ENCODE measurements at regions not wholly inside any gene's neighbourhood (a gene's known extent, or its start where the extent isn't known, plus 50 kb on each side); places are given as distances from the start of the nearest gene placed in this dataset.

DNA sequence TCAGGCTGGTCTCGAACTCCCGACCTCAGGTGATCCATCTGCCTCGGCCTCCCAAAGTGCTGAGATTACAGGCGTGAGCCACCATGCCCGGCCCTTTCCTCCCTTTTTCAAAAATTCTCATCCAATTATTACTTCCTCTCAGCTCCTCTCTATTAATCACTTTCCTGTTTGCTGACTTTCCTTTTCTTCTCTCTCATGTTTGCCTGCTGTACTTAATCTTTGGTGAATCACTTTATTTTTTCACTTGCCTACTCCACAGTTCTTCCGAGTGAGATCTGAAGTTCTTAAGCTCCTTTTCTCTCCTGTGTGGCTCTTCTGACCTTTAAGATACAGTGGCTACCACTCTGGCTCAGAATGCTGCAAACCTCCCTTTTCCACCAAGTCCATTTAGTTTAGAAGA lies 126.3 kb upstream of the SERTAD2 start:
- TF ChIP-seq, protein P1, sequence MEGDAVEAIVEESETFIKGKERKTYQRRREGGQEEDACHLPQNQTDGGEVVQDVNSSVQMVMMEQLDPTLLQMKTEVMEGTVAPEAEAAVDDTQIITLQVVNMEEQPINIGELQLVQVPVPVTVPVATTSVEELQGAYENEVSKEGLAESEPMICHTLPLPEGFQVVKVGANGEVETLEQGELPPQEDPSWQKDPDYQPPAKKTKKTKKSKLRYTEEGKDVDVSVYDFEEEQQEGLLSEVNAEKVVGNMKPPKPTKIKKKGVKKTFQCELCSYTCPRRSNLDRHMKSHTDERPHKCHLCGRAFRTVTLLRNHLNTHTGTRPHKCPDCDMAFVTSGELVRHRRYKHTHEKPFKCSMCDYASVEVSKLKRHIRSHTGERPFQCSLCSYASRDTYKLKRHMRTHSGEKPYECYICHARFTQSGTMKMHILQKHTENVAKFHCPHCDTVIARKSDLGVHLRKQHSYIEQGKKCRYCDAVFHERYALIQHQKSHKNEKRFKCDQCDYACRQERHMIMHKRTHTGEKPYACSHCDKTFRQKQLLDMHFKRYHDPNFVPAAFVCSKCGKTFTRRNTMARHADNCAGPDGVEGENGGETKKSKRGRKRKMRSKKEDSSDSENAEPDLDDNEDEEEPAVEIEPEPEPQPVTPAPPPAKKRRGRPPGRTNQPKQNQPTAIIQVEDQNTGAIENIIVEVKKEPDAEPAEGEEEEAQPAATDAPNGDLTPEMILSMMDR (IDR thresholded peaks at IDR 0.05) = no peak
- TF ChIP-seq POLR2A (IDR thresholded peaks at IDR 0.05) = no peak
- H3K36me3 ChIP-seq = no peaks in the 10 kb centered on the region
- H3K9me3 ChIP-seq = no peaks in the 10 kb centered on the region
- H3K27ac ChIP-seq = no peak overlapping the region
- no peak overlapping the region for H3K4me3 ChIP-seq
- no peaks in the 10 kb centered on the region for H3K4me1 ChIP-seq
- no peak for DNase-seq
- intact Hi-C loops (cut with DNase I; ENCODE audit: low total_unique reads) = no loop called here
- no peaks in the 10 kb centered on the region for H3K27me3 ChIP-seq

DNA sequence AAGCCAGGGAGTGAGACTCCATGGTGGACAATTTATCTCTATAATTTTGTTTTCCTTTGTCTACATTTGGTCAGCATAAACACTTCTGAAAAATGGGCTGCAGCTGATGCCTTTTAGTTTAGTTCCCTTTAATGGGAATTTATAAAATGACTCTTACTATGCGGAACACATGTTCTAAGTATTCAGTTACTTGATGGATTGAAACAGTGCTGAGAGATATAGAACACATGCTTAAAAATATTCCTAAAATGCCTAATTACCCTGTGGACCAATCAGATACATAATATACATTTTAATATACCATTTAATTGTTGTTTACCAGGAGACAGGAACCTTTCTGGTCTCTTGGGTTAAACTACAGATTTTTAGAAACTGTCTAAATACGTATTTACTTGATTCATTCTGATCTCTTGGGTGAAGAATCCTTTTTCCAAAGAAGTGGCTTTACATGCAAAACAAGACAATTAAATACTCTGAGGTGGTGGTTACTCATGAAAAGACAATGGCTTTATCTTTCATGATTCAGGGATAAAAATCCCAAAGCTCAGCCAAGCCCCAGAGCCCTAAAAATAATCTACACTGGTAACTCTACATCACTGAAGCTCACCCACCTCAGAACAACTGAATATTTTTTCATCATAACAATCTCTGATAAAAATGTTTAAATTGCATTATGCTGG lies 128.1 kb upstream of the SERTAD2 start:
- H3K4me3 ChIP-seq = no peak overlapping the region
- H3K36me3 ChIP-seq = no peaks in the 10 kb centered on the region
- no peak for DNase-seq
- H3K27me3 ChIP-seq = no peaks in the 10 kb centered on the region
- intact Hi-C loops (cut with DNase I; ENCODE audit: low total_unique reads) = no loop called here
- H3K9me3 ChIP-seq = no peaks in the 10 kb centered on the region
- TF ChIP-seq, protein P1 (IDR thresholded peaks at IDR 0.05) = no peak
- no peak for TF ChIP-seq POLR2A (IDR thresholded peaks at IDR 0.05)
- no peaks in the 10 kb centered on the region for H3K4me1 ChIP-seq
- H3K27ac ChIP-seq = no peak overlapping the region

DNA sequence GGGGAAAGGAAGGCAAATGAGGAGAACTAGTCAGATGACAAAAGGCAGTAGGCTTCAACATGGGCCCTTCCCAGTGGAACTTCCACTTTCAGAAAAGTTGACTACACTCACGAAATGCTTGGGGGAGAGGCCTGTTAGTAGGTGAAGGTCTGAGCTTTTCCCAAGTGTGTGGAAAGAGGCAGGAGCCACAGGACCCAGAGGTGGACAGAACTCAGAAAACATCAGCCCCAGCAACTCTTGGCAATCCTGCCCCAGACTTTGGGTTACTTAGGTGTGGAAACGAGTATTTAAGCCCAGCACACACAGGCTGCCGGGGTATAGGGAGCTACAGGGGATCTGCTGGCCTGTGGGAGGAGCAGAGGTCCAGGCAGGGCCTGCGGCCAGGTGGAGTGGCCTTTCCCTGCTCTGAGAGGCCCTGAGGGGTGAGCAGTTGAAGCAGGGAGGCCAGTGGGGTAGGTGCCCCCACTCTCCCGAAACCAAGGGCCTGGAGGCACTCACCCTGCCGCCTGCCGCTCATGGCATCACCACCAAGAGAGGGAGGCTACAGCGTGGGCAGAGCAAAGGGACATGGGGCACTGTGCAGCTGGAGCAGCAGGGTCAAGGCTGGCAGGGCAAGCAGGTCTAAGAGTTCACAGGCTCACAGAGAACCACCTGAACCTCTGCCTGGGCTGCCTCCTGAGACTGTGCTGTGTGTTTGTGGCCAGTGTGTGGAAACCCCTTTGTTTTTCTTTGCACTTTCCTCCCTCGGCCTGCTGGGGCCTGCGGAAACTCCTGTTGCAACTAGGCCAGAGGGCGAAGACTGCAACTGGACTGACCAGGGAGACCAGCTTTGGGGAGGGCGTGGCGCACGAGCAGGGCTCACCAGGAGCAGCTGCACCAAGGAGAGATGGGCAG lies 130.7 kb upstream of the SERTAD2 start:
- H3K27me3 ChIP-seq = no peaks in the 10 kb centered on the region
- intact Hi-C loops (cut with DNase I; ENCODE audit: low total_unique reads) = no loop called here
- no peak for DNase-seq
- no peak overlapping the region for H3K4me3 ChIP-seq
- H3K36me3 ChIP-seq = no peaks in the 10 kb centered on the region
- no peak for TF ChIP-seq POLR2A (IDR thresholded peaks at IDR 0.05)
- TF ChIP-seq, protein P1 (IDR thresholded peaks at IDR 0.05) = no peak
- no peak overlapping the region for H3K27ac ChIP-seq
- no peaks in the 10 kb centered on the region for H3K4me1 ChIP-seq
- no peaks in the 10 kb centered on the region for H3K9me3 ChIP-seq

- Histone ChIP-seq H3K36me3 (no peaks in the 10 kb centered on the region), H3K4me3 (no peak overlapping the region), H3K9me3 (no peaks in the 10 kb centered on the region), H3K4me1 (no peaks in the 10 kb centered on the region), H3K27me3 (no peaks in the 10 kb centered on the region), H3K27ac (no peak overlapping the region)
- DNase-seq = no peak
- intact Hi-C loops (cut with DNase I; ENCODE audit: low total_unique reads) = no loop called here
- TF ChIP-seq, protein P1 (IDR thresholded peaks at IDR 0.05) = no peak
- TF ChIP-seq POLR2A (IDR thresholded peaks at IDR 0.05) = no peak
Measured at GRCh38 chr2:64785245-64785644, 131.5 kb upstream of the SERTAD2 start.

GRCh38 chr2:64786343-64787018 lies 132.8 kb upstream of the SERTAD2 start:
- no peak for DNase-seq
- H3K4me3 ChIP-seq = no peak overlapping the region
- intact Hi-C loops (cut with DNase I; ENCODE audit: low total_unique reads) = no loop called here

More at GRCh38 chr2:64786343-64787018, 132.8 kb upstream of the SERTAD2 start:
- no peaks in the 10 kb centered on the region for H3K27me3 ChIP-seq
- no peak overlapping the region for H3K27ac ChIP-seq
- H3K36me3 ChIP-seq = no peaks in the 10 kb centered on the region
- H3K4me1 ChIP-seq = no peaks in the 10 kb centered on the region
- TF ChIP-seq, protein P1 (IDR thresholded peaks at IDR 0.05) = no peak
- TF ChIP-seq POLR2A (IDR thresholded peaks at IDR 0.05) = no peak
- no peaks in the 10 kb centered on the region for H3K9me3 ChIP-seq
